Osteocyte (in vitro differentiated cells): ENCODE measurements at regions not wholly inside any gene's neighbourhood (a gene's known extent, or its start where the extent isn't known, plus 50 kb on each side); places are given as distances from the start of the nearest gene placed in this dataset.

ENCODE experiments used
- DNase-seq: peaks from one replicate; pipeline ENCODE4 v3.0.0; 2021; ENCODE audit warnings: mixed read lengths; ENCODE audit not compliant: unreplicated experiment; ENCODE audit errors: extremely low spot score
- H3K27ac Mint-ChIP-seq: one replicate; pipeline ENCODE4 v1.8.0; 2021; ENCODE audit warnings: mild to moderate bottlenecking, mixed read lengths; ENCODE audit not compliant: unreplicated experiment
- H3K27me3 Mint-ChIP-seq: one replicate; pipeline ENCODE4 v1.8.0; 2021; ENCODE audit warnings: mixed read lengths; ENCODE audit not compliant: unreplicated experiment
- H3K36me3 Mint-ChIP-seq: one replicate; pipeline ENCODE4 v1.8.0; 2021; ENCODE audit warnings: mixed read lengths; ENCODE audit not compliant: unreplicated experiment
- H3K4me1 Mint-ChIP-seq: one replicate; pipeline ENCODE4 v1.8.0; 2021; ENCODE audit warnings: mixed read lengths; ENCODE audit not compliant: unreplicated experiment
- H3K4me3 Mint-ChIP-seq: one replicate; pipeline ENCODE4 v1.8.0; 2021; ENCODE audit warnings: mild to moderate bottlenecking, moderate library complexity, mixed read lengths; ENCODE audit not compliant: unreplicated experiment
- H3K9me3 Mint-ChIP-seq: one replicate; pipeline ENCODE4 v1.8.0; 2021; ENCODE audit warnings: mixed read lengths; ENCODE audit not compliant: unreplicated experiment
- CTCF ChIP-seq: fragments of 200-600 bp; sonication (generic); IDR thresholded peaks from 2 replicates; pipeline ENCODE4 v1.5.0; 2021; ENCODE audit warnings: antibody characterized with exemption, mild to moderate bottlenecking, moderate library complexity

- Mint-ChIP-seq H3K9me3 (no peaks in the 10 kb centered on the region), H3K27ac (no peak overlapping the region), H3K4me1 (no peaks in the 10 kb centered on the region), H3K4me3 (no peak overlapping the region), H3K27me3 (no peaks in the 10 kb centered on the region), H3K36me3 (no peaks in the 10 kb centered on the region)
- TF ChIP-seq CTCF, result no peak
- no peak for DNase-seq
Observed at GRCh38 chr4:92045718-92046117, 258.0 kb upstream of the GRID2 start.

GRCh38 chr4:92047209-92047875 is 256.4 kb upstream of the GRID2 start:
- H3K4me1 Mint-ChIP-seq, result no peaks in the 10 kb centered on the region
- TF ChIP-seq CTCF, result no peak
- no peak for DNase-seq
- peaks cover 7% of the 10 kb centered on the region for H3K9me3 Mint-ChIP-seq
- H3K27me3 Mint-ChIP-seq, result no peaks in the 10 kb centered on the region
- no peak overlapping the region for H3K27ac Mint-ChIP-seq
- no peak overlapping the region for H3K4me3 Mint-ChIP-seq
- no peaks in the 10 kb centered on the region for H3K36me3 Mint-ChIP-seq

- Mint-ChIP-seq H3K4me1 (no peaks in the 10 kb centered on the region), H3K27ac (no peak overlapping the region), H3K27me3 (no peaks in the 10 kb centered on the region), H3K9me3 (peaks cover 22% of the 10 kb centered on the region), H3K4me3 (no peak overlapping the region), H3K36me3 (no peaks in the 10 kb centered on the region)
- DNase-seq, result no peak
- TF ChIP-seq CTCF, result no peak
Observed at GRCh38 chr4:92050875-92051274, 252.9 kb upstream of the GRID2 start.

- no peaks in the 10 kb centered on the region for H3K36me3 Mint-ChIP-seq
- TF ChIP-seq CTCF, result no peak
Observed at GRCh38 chr4:92059615-92060014, 244.2 kb upstream of the GRID2 start.

GRCh38 chr4:92060333-92060732 is 243.4 kb upstream of the GRID2 start:
- Mint-ChIP-seq H3K4me3 (no peak overlapping the region), H3K36me3 (no peaks in the 10 kb centered on the region), H3K27ac (no peak overlapping the region), H3K27me3 (no peaks in the 10 kb centered on the region), H3K4me1 (no peaks in the 10 kb centered on the region), H3K9me3 (no peaks in the 10 kb centered on the region)
- no peak for TF ChIP-seq CTCF
- no peak for DNase-seq

More at GRCh38 chr4:92059615-92060014, 244.2 kb upstream of the GRID2 start:
- Mint-ChIP-seq H3K27ac (no peak overlapping the region), H3K27me3 (no peaks in the 10 kb centered on the region), H3K4me3 (no peak overlapping the region), H3K9me3 (peaks cover 3% of the 10 kb centered on the region), H3K4me1 (no peaks in the 10 kb centered on the region)
- DNase-seq, result no peak
